ENCODE measurements at regions not wholly inside any gene's neighbourhood (a gene's known extent, or its start where the extent isn't known, plus 50 kb on each side); places are given as distances from the start of the nearest gene placed in this dataset.
A peak's percentile ranks its signal among the peaks of the same experiment; 100 is the strongest.

GRCh38 chr3:194952841-194953241, 267.2 kb downstream of the FAM43A start (continued):
- 0 out of 2 replicates have a peak, but pooled peaks have one; percentile 36 for TF ChIP-seq ZBTB26 (CRISPR knock-in tag; IDR thresholded peaks at IDR 0.05; ENCODE audit: borderline replicate concordance)
- TF ChIP-seq MED1 (CRISPR knock-in tag; IDR thresholded peaks at IDR 0.05): peak; percentile 32; the same call in 1 of the 2 replicates
- TF ChIP-seq ZNF292 (CRISPR knock-in tag; IDR thresholded peaks at IDR 0.05; ENCODE audit: borderline replicate concordance, low read depth): peak; percentile 61; the same call in 1 of the 2 replicates

- no peaks in the 10 kb centered on the region for H4K20me1 ChIP-seq (ENCODE audit: insufficient read depth, low read length)
- intact Hi-C loops (cut with micrococcal nuclease; ENCODE audit: unreplicated experiment): loop anchor here (5.0 kb wide), 1 partner anchor 271 kb away; no protein-coding TSS in a partner anchor
- POLR2A ChIA-PET: no interaction called here
- 22% methylated on average over 5 of the region's 5 CpGs for WGBS (ENCODE audit: low lambda C conversion rate)
- peaks cover 21% of the 10 kb centered on the region for H3K4me1 ChIP-seq (ENCODE audit: insufficient read depth, low read length)
- no peaks in the 10 kb centered on the region for H3K79me2 ChIP-seq (ENCODE audit: insufficient read depth, low read length)
- no peak overlapping the region for H3K4me3 ChIP-seq (replicated peaks in 1 of 3; ENCODE audit: insufficient read depth in 1 of 3, low read depth in 2 of 3, low read length in 3 of 3)
- no peak overlapping the region for H2AFZ ChIP-seq (ENCODE audit: low read length)
- peak overlapping the region; percentile 8; the same call in 1 of the 2 replicates for H3K4me2 ChIP-seq (ENCODE audit: low read depth, low read length)
- CTCF ChIA-PET (ENCODE audit: low intra/inter-chr PET ratio, low total read pairs): no interaction called here
- DNase-seq (ENCODE audit: low spot score) (no peak), ATAC-seq (peak; percentile 20), FAIRE-seq (no peak)
- BruUV-seq (replicated peaks): no TSS peak
- H3K27me3 ChIP-seq (ENCODE audit: control insufficient read depth in 1 of 2, insufficient read depth in 2 of 2, low read length in 2 of 2): peaks cover 0 to 14% of the 10 kb centered on the region in 2 experiments; a peak in 2 of 5 replicates
- H3K9me3 ChIP-seq (ENCODE audit: low read length): no peaks in the 10 kb centered on the region
- H3K36me3 ChIP-seq (replicated peaks in 1 of 2; ENCODE audit: control insufficient read depth in 1 of 2, insufficient read depth in 2 of 2, low read length in 2 of 2): no peaks in the 10 kb centered on the region
- TF ChIP-seq GABPB1 (CRISPR knock-in tag; IDR thresholded peaks at IDR 0.05) (0 out of 2 replicates have a peak, but pooled peaks have one; percentile 1), ZBTB1 (CRISPR knock-in tag; IDR thresholded peaks at IDR 0.05; ENCODE audit: borderline replicate concordance) (no peak)
- H3K9ac ChIP-seq (ENCODE audit: insufficient read depth, low read depth, low read length): no peak overlapping the region
- in situ Hi-C loops (cut with HindIII; ENCODE audit: extremely low pct_ligation_motif_present, low pct_unique_long_range_greater_than_20kb): loop anchor here (10.0 kb wide), 1 partner anchor 268 kb away; the partner anchor contains the start of gene FAM43A
- H3K27ac ChIP-seq (ENCODE audit: extremely low read length, insufficient read depth, low read length): no peak overlapping the region
Measured at GRCh38 chr3:194953291-194953690, 267.6 kb downstream of the FAM43A start.

GRCh38 chr3:194955546-194955945, 269.9 kb downstream of the FAM43A start:
- Histone ChIP-seq H3K9me3 (ENCODE audit: low read length) (no peaks in the 10 kb centered on the region), H3K9ac (ENCODE audit: insufficient read depth, low read depth, low read length) (no peak overlapping the region), H3K27me3 (ENCODE audit: control insufficient read depth in 1 of 2, insufficient read depth in 2 of 2, low read length in 2 of 2) (peaks cover 0 to 16% of the 10 kb centered on the region in 2 experiments; a peak in 2 of 5 replicates), H3K36me3 (replicated peaks in 1 of 2; ENCODE audit: control insufficient read depth in 1 of 2, insufficient read depth in 2 of 2, low read length in 2 of 2) (no peaks in the 10 kb centered on the region), H3K4me1 (ENCODE audit: insufficient read depth, low read length) (peaks cover 21% of the 10 kb centered on the region), H3K27ac (ENCODE audit: extremely low read length, insufficient read depth, low read length) (no peak overlapping the region), H3K4me2 (ENCODE audit: low read depth, low read length) (no peak overlapping the region), H4K20me1 (ENCODE audit: insufficient read depth, low read length) (no peaks in the 10 kb centered on the region), H3K4me3 (replicated peaks in 1 of 3; ENCODE audit: insufficient read depth in 1 of 3, low read depth in 2 of 3, low read length in 3 of 3) (no peak overlapping the region), H3K79me2 (ENCODE audit: insufficient read depth, low read length) (no peaks in the 10 kb centered on the region), H2AFZ (ENCODE audit: low read length) (no peak overlapping the region)
- no TSS peak for BruUV-seq (replicated peaks)
- intact Hi-C loops (cut with micrococcal nuclease; ENCODE audit: unreplicated experiment) (no loop called here), in situ Hi-C loops (cut with HindIII; ENCODE audit: extremely low pct_ligation_motif_present, low pct_unique_long_range_greater_than_20kb) (loop anchor here (10.0 kb wide), 1 partner anchor 271 kb away; the partner anchor contains the start of gene FAM43A)
- ATAC-seq: no peak
- ChIA-PET POLR2A (no interaction called here), CTCF (ENCODE audit: low intra/inter-chr PET ratio, low total read pairs) (no interaction called here)
- TF ChIP-seq THAP9 (CRISPR knock-in tag; IDR thresholded peaks at IDR 0.05; ENCODE audit: borderline replicate concordance) (no peak), ZBTB26 (CRISPR knock-in tag; IDR thresholded peaks at IDR 0.05; ENCODE audit: borderline replicate concordance) (no peak), SOX13 (IDR thresholded peaks at IDR 0.05) (no peak), SOX13 (CRISPR knock-in tag; conservative IDR thresholded peaks at IDR 0.05 in 1 of 2, IDR thresholded peaks at IDR 0.05 in 1 of 2) (no peak), FOSL1 (CRISPR knock-in tag; IDR thresholded peaks at IDR 0.05; ENCODE audit: borderline replicate concordance) (no peak)
- no peak for DNase-seq (ENCODE audit: low spot score)
- FAIRE-seq: no peak
- 35% methylated on average over 7 of the region's 7 CpGs for WGBS (ENCODE audit: low lambda C conversion rate)
